ENCODE measurements at regions not wholly inside any gene's neighbourhood (a gene's known extent, or its start where the extent isn't known, plus 50 kb on each side); places are given as distances from the start of the nearest gene placed in this dataset.

- H3K4me2 ChIP-seq (ENCODE audit: low read depth, low read length, poor library complexity, severe bottlenecking), result no peak overlapping the region
- no peak overlapping the region for H3K9ac ChIP-seq (ENCODE audit: low read length)
- H3K27me3 ChIP-seq (ENCODE audit: low read length), result no peaks in the 10 kb centered on the region
- TF ChIP-seq CTCF (IDR thresholded peaks at IDR 0.05; ENCODE audit: insufficient read depth, low read length, poor library complexity, severe bottlenecking) (no peak), EZH2phosphoT487 (conservative IDR thresholded peaks at IDR 0.05; ENCODE audit: low read length) (no peak)
- no peaks in the 10 kb centered on the region for H3K9me2 ChIP-seq (replicated peaks; ENCODE audit: insufficient read depth, low read length)
- H3K27ac ChIP-seq (ENCODE audit: low read depth, low read length), result no peak overlapping the region
- no peaks in the 10 kb centered on the region for H3K36me3 ChIP-seq (ENCODE audit: low read length)
- no peak overlapping the region for H3K4me3 ChIP-seq (ENCODE audit: insufficient read depth, low read length, poor library complexity, severe bottlenecking)
- no peak overlapping the region for H2AFZ ChIP-seq (ENCODE audit: low read depth, low read length, severe bottlenecking)
- no peaks in the 10 kb centered on the region for H4K20me1 ChIP-seq (ENCODE audit: low read depth, low read length)
- H3F3A ChIP-seq (ENCODE audit: insufficient read depth), result no peaks in the 10 kb centered on the region
- no peaks in the 10 kb centered on the region for H3K79me2 ChIP-seq (ENCODE audit: insufficient read depth, low read length)
- H3K9me3 ChIP-seq (ENCODE audit: insufficient read depth, low read length), result no peaks in the 10 kb centered on the region
Observed at GRCh38 chr17:70804161-70804560, 634.8 kb downstream of the KCNJ2 start.

DNA sequence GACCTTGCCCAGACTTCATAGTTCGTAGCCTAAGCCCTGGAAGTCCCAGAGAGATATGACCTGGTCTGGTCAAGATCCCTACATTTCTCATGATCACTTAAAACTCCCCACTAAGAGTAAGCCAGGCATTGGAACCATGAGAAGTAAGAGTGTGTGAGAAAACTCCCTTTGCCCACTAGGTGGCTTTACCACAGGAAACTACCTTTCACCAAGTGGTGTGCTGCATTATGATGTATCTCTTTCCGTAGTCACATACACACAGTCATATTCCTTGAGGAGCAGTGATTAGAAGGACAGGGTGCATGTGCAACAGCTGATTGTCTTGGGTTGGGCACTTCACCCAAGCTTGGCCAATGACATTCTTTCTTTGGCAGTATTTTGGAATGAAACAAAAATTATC is 639.3 kb downstream of the KCNJ2 start:
- Histone ChIP-seq H2AFZ (ENCODE audit: low read depth, low read length, severe bottlenecking) (no peak overlapping the region), H3K4me2 (ENCODE audit: low read depth, low read length, poor library complexity, severe bottlenecking) (no peak overlapping the region), H3K9ac (ENCODE audit: low read length) (no peak overlapping the region), H3K9me3 (ENCODE audit: insufficient read depth, low read length) (no peaks in the 10 kb centered on the region), H3K4me3 (ENCODE audit: insufficient read depth, low read length, poor library complexity, severe bottlenecking) (no peak overlapping the region), H3F3A (ENCODE audit: insufficient read depth) (no peaks in the 10 kb centered on the region), H3K36me3 (ENCODE audit: low read length) (no peaks in the 10 kb centered on the region), H3K27me3 (ENCODE audit: low read length) (no peaks in the 10 kb centered on the region), H3K79me2 (ENCODE audit: insufficient read depth, low read length) (no peaks in the 10 kb centered on the region), H3K27ac (ENCODE audit: low read depth, low read length) (no peak overlapping the region), H4K20me1 (ENCODE audit: low read depth, low read length) (no peaks in the 10 kb centered on the region), H3K9me2 (replicated peaks; ENCODE audit: insufficient read depth, low read length) (no peaks in the 10 kb centered on the region)
- TF ChIP-seq CTCF (IDR thresholded peaks at IDR 0.05; ENCODE audit: insufficient read depth, low read length, poor library complexity, severe bottlenecking) (no peak), EZH2phosphoT487 (conservative IDR thresholded peaks at IDR 0.05; ENCODE audit: low read length) (no peak)

- no peaks in the 10 kb centered on the region for H3K79me2 ChIP-seq (ENCODE audit: insufficient read depth, low read length)
- no peaks in the 10 kb centered on the region for H4K20me1 ChIP-seq (ENCODE audit: low read depth, low read length)
- H3K4me2 ChIP-seq (ENCODE audit: low read depth, low read length, poor library complexity, severe bottlenecking), result no peak overlapping the region
- no peak overlapping the region for H3K9ac ChIP-seq (ENCODE audit: low read length)
- H3K9me3 ChIP-seq (ENCODE audit: insufficient read depth, low read length), result no peaks in the 10 kb centered on the region
- H3K27ac ChIP-seq (ENCODE audit: low read depth, low read length), result no peak overlapping the region
- H3K27me3 ChIP-seq (ENCODE audit: low read length), result no peaks in the 10 kb centered on the region
- H3K4me3 ChIP-seq (ENCODE audit: insufficient read depth, low read length, poor library complexity, severe bottlenecking), result no peak overlapping the region
- H3K36me3 ChIP-seq (ENCODE audit: low read length), result no peaks in the 10 kb centered on the region
- H3F3A ChIP-seq (ENCODE audit: insufficient read depth), result no peaks in the 10 kb centered on the region
- no peak overlapping the region for H2AFZ ChIP-seq (ENCODE audit: low read depth, low read length, severe bottlenecking)
- TF ChIP-seq CTCF (IDR thresholded peaks at IDR 0.05; ENCODE audit: insufficient read depth, low read length, poor library complexity, severe bottlenecking) (no peak), EZH2phosphoT487 (conservative IDR thresholded peaks at IDR 0.05; ENCODE audit: low read length) (no peak)
- H3K9me2 ChIP-seq (replicated peaks; ENCODE audit: insufficient read depth, low read length), result no peaks in the 10 kb centered on the region
Observed at GRCh38 chr17:70810609-70811008, 641.3 kb downstream of the KCNJ2 start.
